A172 (cell line): ENCODE measurements at regions not wholly inside any gene's neighbourhood (a gene's known extent, or its start where the extent isn't known, plus 50 kb on each side); places are given as distances from the start of the nearest gene placed in this dataset.

ENCODE experiments used
- DNase-seq: peaks from one replicate; pipeline ENCODE4 v3.0.0-alpha.2; 2015; ENCODE audit warnings: low spot score

DNA sequence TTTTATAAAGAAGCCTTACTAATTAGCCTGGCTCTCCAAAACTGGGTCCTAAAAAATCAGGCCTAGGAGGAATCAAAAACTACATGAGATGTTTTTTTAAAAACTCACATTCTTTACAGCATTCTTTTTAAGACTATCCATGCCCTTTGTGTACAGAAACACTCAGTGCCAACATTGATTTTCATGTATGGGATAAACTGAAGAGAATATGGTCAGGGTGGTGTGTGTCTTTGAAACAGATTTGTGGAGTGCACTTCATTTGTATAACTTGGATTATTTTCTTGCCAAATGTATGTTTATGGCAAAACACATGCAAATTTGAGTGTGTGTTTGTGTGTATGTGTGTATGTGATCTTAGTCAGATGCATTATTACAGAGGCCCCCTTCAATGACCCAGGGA lies 283.6 kb upstream of the ATP5MC3 start:
- no peak for DNase-seq

DNA sequence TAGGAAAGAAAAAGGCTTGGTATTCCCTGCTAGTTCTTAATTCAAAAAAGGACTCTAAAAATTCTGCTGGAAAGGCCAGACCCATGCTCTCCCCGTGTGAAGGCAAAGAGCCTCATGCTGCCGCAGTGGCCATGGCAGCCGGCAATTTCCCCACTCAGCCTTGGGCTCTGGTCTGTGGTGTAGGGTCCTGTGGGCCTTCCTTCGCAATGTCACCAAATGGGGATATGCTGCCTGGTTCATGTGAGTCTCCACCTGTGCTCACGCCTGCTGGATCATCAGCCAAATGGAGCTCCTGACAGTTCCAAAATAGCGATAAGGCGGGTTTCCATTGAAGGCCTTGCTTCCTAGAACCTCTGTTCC lies 282.8 kb upstream of the ATP5MC3 start:
- DNase-seq, result no peak

DNA sequence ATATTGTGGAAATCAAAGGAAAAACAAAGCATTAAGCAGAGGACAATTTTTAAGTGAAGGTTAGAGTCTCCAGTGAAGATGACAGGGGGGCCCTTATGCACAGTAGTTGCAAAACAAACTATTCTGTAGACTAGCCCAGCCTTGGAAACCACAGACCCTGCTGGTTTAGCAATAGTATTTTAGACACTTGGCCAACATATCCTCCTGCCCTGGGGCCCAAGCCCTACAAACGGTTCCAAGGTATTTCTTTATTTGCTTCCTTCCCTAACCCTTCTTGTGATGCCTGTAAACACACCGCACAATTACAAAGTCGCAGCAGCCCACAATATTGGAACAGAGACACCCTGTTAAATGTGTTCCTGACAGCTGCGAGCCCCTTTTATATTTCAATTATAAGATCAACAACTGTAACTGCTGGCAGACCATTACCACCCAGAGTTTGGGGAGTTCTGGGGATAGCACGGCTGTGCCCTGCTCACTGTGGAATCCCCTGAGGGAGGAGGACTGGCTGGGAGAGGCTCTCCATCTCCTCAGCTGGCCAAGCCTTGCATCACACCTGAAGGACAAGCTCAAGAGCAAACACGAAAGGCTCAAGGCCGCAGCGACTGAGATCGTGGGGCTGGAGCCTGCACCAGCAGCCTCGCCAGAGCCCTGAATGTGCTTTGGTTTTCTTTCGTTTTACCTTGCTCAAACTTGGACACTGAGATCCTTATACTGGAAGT lies 282.2 kb upstream of the ATP5MC3 start:
- DNase-seq, result no peak

DNA sequence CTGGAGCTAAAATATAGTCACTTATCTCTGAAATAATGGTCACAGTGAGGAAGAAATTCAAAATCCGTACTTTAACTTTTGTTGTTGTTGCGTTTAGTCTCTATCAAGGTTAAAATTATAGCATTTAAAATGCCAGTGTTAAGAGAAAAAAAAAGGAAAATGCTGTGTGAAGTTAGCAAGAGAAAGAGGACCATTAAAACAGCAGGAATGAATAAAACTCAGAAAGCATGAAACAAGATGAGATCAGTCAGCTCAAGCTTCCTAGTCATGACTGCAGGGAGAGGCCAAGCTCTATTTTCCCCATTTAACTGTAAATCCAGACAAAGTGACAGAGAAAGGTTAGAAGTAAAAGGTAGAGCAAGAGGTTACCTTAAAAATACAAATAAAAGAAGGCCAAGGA lies 281.7 kb upstream of the ATP5MC3 start:
- no peak for DNase-seq

DNA sequence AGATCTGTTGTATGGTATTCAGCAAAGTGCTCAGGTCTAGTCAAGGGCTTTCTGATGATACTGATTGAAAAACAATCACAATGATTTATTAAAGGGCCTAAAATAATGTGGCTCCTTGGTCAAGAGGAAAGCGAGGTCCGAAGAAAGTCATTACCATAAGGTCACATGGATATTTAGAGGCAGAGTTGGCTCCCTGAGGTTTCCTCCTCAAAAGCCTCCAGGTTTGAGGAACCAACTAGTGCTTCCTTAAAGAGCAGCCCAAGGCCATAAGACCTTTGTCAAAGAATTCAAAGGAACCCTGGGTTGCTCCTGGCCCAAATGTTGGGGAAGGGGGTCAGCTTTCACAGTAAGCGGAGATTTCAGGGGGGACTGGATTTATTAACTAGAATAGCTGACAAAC lies 280.7 kb upstream of the ATP5MC3 start:
- no peak for DNase-seq

DNA sequence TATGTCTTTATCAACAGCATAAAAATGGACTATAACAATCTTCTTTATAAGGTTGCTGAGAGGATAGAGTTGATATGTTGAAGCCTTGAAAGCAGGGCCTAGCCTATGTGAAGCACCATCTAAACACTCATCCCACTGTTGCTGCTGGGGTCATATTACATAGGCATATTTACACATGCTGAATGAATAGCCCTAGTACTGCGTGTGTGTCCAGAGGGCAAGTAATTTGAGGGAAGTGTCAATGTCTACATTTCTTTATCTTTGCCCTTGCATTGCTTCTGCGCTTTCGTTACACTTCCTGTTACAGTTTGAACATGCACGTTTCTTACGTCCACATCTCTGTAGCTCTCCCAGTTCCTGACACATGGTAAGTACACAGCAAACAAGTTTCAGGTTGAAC lies 280.3 kb upstream of the ATP5MC3 start:
- DNase-seq, result no peak

DNA sequence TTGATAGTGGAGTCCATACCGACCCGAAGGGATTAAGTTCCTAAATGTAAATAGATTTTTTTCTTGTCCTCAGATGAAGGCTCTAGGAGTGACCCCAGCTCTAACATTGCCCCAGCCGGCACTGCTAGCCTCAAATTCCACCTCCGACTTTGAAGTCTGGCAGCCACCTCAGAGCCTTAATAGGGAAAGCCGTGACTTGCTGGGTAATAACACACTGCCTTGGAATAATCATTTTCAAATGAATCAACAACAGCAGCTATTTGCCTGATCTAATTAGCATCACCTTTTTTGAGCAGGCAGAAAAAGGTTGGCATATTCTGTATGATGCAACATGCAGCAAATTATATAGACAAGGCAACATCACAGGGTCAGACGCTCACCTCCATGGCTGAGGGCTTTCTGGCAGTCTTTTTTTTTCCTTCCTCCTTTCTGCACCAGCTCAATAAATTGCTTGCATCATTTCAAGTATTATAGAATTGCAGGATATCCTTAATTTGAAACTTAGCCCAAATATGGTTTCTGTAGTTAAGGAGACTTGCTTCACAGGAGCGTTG lies 276.5 kb upstream of the ATP5MC3 start:
- DNase-seq, result no peak

DNA sequence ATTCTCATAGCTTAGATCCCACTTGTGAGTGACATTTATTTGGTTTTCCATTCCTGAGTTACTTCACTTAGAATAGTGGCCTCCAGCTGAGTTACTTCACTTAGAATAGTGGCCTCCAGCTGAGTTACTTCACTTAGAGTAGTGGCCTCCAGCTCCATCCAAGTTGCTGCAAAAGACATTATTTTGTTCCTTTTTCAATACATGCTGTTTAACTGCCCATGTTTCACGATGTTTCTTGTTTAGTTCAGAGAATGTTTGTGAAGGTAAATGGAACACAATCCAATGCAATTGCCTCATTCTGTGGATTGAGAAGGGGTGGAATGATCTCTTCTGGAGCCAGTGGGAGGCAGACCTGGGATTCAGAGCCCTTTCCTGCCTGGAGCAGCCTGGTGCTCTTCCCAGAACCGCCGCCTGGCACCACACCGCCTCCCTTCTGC lies 273.5 kb upstream of the ATP5MC3 start:
- no peak for DNase-seq

DNA sequence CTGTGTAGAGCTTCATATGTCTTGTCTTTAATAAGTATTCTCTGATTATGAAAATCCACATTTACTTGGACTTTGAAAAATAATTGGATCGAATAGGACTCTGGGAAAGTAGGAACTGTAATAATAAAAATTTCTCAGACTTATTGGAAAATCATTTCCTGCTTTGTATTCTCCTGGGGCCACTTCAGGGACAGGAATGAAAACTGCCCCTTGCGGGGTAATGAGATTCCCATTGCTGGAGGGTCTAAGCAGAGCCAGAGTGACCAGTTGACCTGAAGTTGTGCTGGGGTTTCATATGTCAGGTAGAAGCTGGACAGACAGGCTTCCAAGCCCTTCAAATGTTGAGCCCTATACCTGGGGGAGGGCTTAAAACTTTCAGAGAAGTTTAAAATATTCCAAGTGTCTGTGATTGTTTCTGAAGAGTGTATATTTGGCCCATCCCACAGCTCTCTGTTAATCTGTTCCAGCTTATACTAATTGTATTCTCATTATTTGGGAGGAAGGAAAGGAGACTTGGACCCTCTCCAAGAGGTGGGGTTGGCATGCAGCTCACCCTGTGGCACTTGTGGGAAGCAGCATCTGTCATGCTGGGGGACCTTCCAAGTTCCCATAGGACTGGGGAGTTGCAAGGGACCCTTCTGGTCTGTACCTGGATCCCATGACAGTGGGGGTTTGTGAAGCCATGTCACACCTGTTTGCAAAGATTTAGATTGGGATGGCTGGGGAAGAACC lies 268.7 kb upstream of the ATP5MC3 start:
- no peak for DNase-seq

DNA sequence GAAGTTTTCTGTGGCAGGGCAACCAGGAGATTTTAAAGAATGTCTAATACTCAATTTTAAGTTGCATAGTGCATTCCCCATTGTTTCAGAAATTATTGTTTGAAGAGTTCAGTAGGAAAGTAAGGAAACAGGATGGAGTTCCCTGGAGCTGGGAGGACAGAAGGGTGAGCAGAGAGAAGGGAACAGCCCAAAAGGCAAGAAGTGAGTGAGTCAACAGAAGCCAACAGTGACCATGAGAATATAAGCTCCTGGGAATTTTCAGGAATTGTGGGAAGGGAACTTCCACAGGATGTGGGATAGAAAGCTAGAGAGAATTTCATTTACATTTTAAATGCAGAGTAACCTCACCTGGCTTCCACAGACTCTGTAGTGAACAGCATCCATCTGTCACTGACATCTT lies 268.1 kb upstream of the ATP5MC3 start:
- DNase-seq, result peak; percentile 10

DNA sequence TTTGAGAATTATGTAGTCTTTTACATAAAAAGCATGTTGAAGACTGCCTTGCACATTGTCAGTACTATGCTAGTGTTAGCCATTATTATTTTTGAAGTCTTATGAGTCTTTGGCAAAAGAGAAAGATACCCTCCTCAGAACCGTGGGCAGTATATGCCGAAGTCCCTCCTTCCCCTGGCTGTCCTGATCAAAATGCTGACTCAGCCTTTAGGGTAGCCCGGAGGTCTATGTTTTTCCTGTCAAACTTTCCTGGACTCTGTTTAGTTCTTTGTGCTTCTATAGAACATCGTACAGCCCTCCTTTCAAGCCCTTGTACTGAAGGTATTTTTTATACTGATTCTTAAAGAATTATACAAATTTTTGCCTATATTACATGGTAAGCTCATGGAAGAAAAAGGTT lies 264.7 kb upstream of the ATP5MC3 start:
- no peak for DNase-seq

DNA sequence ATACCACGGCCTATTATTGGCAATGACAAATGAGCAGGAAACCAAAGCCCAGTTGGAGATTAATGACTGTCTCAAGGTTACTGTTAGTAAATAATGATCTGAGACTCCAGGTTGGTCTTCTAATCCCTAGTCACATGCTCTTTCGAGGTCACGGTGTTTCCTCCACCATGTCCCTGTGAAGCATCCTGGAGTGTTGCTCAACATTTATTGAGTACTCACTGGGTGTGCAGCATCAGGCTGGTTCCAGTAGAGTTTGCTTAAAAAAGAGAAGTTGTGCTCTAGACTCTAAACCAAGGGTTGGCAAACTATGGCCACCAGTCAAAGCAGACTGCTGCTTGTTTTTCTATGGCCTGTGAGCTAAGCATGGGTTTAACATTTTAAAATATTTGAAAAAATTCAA lies 263.8 kb upstream of the ATP5MC3 start:
- DNase-seq, result no peak

DNA sequence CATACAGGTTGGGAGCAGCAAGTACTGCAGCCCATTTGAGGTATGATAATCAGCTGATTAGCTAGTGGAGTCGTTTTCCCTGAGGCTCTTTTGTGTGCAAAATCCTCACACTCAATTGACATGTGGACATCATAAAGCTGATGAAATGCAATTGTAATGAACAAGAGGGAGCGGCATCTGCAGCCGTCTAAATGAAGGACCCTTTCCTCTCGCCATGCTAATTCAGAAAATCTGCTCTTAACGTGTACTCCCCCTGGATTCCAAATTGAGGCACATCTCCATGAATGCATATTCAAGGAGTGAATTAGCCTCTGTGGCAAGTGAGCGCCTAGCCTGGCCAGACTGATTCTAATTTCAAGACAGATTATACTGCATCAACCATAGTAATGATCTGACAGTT lies 260.9 kb upstream of the ATP5MC3 start:
- no peak for DNase-seq

DNA sequence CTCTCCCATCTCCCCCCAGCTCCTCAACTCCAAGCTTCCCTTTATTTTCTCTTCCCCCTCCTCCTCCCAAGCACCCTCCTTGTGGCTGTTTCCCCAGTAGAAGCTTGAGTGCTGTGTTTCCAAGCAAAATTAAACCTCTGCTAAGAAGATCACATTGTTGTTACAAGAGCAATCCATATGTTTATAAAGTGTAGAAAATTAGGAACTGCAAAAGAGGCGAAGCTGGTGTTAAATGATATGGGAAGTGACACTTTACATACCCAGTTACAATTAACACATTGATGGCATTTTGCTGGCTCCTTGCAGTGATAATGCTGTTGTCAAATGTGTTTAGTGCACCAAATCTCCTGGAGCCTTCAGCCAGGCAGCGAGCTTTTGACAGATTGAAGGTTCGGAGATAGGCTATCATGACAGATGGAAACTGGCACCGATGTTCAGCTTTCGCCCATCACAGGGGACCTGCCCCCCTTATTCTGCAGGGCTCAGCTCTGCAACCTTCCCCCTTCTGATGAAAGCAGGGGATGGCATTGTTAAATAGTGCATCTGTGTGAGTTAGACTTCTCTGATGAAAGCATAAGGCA lies 259.8 kb upstream of the ATP5MC3 start:
- no peak for DNase-seq

DNA sequence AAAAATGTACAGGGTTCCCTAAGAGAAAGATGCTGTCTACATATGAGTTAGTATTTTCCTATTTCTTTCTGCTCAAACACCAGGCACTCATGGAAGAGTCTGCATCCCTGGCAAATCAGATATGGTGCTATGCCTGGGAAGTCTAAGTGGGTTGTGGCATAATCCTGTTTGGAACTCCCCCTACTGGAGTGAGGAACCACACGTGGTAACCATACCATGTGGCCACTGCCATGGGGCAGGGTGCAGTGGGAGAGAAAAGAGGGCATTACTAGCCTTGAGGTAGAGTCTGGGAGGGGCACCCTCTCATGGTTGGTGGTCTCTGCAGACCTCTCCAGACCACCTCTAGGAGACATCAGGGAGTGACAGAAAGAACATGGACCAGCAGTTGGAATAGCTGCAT lies 257.9 kb upstream of the ATP5MC3 start:
- DNase-seq, result no peak

DNA sequence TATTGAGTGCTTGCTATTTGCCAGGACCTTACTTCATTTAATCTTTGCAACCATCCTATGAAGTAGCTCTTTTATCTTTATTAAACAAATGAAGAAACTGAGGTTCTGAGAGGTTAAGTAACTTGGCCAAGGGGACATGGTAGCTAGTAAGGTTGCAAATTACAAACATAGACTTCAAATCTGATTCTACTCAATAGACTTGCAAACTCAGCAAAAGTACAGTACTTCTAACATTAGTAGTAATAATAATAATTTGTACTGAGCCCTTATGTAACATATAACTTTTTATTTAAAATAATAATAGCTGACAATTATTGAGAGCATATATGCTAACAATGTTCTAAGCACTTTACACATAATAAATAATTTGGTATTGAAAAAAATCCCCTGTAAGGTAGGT lies 255.7 kb upstream of the ATP5MC3 start:
- no peak for DNase-seq

DNA sequence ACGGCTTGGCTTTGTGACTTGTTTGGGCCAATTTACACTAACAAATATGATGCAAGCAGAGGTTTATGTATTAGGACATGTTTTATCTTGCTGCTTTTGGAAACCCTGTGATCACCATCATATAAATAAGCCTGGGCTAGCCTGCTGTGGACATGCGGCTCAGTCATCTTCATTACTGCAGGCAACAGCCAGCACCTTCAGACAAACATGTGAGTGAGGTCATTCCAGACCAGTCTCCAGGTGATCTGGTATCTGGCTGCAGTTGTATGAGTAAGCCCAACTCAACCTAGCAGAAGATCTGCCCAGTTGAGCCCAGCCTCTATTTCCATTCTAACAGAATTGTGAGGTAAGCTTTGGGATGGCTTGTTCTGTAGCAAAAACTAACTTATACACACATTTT lies 254.6 kb upstream of the ATP5MC3 start:
- DNase-seq, result no peak

DNA sequence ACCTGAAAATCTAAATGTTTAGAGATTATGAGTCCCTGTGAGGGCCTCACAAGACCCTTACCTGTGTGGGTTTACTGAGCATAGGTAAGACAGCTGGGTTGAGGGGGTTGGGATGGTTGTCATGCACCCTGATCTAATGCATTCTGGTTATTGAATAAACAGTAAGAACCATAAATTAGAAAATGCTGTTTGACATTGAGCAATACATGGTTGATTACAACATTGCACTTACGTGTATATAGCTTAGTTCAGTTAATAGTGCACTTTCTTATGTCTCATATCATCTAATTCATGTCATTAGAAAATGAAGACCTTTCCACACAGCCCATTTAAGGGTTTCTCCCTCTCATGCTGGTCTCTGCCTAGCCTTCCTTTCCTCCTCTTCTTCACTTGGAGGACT lies 253.5 kb upstream of the ATP5MC3 start:
- DNase-seq, result no peak

DNA sequence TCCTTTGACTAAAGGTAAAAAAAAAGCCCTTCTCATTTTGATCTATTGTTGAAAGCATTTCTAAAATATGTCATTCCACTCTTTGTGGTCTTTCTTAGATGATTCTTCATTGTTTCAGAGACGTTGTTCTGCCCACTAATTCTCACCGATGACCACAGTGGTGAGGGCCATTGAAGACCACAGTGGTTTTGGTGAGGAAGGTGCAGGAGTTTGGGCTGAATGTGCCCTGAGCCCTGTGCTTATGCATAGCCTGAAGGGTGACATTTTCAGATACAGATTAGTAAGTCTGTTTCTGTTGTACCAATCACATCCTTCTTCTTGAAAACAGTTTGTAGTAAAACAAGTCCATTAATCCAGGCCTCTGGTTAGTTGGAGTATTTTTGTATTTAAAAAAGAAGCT lies 251.3 kb upstream of the ATP5MC3 start:
- no peak for DNase-seq

DNA sequence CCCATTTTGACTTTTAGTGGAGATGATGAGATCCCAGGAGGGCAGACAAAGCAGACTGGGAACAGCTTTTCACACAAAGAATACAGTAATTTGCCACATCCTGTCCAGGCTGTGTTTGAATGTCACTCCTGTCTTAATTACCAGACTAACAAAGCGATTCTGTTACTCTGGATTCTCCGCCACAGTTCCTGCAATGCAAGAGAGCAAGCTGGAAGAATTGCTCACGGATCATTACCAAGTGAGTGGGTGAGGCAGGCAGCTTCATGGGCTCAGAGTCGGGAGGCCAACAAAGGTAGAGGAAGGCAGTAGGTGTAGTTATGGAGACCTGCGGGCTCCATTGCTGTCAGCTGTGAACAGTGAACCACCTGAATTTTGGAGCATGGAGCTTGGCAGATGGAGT lies 250.5 kb upstream of the ATP5MC3 start:
- DNase-seq, result no peak

DNA sequence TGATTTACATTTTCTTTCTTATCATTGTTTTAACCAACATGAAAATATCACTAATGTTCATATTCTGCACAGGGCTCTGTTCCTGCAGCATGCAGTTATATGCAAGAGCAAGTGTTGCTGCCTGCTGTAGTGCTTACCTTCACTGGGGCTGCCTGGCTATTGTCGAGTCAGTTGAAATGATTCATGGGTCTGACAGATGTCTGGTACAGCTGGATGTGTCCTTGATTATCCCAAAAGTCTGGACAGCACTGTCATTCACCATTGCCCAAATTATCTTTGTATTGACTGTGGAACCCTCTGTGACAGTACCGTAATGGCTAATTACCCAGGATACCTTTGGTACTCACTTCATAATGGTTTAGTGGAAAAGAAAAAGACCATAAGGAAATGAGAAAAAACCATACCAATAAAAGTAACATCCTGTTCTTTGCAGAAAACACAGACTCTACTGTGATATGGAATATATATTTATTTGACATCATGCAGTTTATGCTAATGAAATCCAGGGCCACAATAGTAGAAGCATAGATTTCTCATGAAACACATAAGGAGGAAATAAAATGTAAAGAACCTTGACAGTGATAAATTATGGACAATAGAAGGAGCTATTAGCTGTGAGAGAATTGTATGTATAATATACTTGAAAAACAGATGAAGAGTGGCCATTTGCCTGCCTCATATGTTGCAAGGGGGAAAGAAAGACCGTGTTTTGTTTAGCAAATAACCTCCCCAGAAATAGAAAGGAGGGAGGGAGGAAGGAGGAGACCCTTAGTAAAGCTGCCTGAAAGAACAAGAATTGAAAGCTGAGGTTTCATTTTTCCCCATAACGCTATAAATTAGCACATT lies 249.8 kb upstream of the ATP5MC3 start:
- DNase-seq, result no peak

DNA sequence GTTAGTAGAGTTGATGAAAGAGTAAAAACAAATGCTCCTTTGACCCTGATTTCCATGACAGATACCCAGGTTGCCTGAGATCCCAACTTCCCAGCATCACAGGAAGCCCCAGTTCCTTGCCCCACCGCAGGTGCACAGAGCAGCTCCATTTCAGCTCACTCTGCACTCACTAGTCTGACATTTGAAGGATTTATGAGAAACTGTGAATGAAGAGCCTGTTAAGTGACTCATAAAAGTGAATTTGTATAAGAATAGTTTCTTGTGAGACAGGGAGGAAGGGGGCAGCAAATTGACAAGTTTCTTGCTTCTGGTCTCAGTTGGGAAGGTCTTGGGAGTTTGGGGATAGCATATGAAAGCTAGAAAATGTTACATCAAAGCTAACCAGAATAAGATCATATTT lies 248.7 kb upstream of the ATP5MC3 start:
- DNase-seq, result no peak
